NCI-H748 (cell line): ENCODE measurements at regions not wholly inside any gene's neighbourhood (a gene's known extent, or its start where the extent isn't known, plus 50 kb on each side); places are given as distances from the start of the nearest gene placed in this dataset.

Experiments
- DNase-seq: peaks from one replicate; lab custom pipeline; 2025; ENCODE audit not compliant: unreplicated experiment; lab: John Stamatoyannopoulos, UW

DNA sequence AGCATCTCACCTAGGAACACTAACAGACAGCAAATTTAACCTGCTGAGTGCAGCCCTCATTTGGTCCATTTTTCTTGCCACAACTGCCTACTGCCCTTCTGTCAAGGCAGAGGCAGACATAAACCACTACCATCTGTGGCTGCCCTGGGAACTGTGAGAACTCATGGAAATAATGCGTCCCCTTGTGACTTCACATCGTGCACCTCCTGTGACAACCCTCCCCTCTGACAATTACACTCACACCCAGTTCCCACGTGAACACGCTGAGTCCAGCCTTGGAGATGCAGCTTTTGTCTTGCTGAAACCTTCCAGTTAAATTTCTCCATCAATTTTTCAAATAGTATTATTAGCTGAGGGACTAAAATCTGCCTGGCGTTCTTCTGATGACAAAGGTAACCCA, 193.1 kb upstream of the KLF14 start:
- DNase-seq: no peak

DNA sequence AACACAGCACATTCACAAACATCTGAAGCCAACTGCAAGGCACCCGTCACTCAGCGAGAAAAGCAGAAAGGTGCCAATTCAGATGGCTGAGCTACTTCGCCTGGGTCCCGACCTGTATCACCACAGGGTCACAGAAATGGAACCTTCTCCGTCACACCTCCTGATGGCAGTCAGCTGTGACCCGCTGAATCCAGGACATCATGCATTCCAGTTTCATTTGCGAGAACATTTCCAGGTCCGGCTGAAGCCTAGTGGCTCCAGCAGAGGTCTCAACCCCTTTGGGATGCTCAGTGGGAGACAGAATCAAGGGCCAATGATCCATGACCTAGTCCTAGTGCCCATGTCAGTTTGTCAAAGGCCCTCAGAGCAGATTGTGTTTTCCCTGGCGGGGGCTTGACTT, 193.6 kb upstream of the KLF14 start:
- no peak for DNase-seq

DNA sequence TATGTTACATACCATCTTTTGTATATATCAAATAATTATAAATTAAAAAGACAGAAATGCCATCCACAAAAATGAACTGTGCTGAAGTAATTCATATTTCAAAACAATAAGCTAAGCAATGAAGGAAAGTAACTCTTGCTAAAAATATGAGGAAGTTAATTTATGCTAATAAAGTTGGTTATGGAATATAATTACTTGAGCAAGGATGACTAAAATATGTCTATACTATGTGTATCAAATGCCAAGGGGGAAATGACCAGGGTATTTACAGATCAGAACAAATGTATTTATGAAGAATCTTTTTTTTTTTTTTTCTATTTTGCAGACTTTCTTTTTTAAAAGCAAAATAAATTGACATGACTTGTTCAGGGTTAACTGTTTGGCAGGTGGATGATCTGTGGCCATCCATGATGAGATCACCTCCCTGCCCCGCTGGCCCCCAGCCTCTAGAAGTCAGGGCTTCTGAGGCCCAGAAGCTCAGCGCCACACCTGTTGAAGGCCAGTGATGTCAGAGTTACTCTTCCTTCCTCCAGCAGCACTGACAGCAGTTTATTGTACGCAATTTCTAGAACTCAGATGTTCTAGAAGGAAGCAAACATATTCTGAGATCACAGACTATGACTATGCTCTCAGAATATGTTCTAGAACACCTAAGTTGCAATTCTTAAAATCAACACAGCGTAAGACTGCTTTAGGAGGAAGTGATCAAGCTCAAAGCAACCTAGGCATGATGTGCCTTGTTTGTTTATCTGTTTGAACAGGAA, 196.1 kb upstream of the KLF14 start:
- DNase-seq: no peak

DNA sequence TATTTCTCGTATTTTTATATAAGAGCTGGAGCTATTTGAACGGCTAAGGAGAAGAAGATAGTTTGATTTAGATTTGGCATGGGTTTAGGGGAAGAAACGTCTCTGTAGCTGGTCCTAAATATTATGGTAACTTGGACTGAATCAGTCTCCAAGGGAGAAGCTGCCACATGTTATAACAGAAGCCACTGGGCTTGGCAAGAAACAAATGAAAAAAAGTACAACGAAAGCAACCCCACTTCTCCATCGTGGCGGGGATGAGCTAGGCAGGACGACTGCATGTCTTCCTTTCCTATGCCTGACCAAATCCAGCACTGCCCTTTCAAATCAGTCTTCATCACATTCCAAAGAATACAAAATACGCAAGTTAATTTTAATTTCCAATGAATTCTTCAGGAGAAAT, 196.7 kb upstream of the KLF14 start:
- no peak for DNase-seq

DNA sequence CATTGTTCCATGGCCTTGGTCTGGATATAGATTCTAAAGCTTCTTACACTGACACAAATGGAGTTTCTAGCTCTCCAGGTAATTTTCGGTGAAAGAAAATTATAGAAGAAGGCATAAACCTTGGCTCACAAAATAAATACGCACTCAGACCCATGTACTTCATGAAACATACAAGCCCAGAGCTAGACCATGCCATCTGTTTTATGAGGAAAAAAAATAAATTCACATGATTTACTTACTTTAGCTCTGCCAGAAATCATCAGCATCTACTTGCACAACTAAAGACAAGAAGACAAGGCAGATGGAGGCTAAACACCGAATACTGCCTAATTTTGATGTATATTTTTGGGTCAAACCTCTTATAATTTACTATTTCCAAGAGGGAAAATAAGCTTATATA, 197.4 kb upstream of the KLF14 start:
- no peak for DNase-seq

DNA sequence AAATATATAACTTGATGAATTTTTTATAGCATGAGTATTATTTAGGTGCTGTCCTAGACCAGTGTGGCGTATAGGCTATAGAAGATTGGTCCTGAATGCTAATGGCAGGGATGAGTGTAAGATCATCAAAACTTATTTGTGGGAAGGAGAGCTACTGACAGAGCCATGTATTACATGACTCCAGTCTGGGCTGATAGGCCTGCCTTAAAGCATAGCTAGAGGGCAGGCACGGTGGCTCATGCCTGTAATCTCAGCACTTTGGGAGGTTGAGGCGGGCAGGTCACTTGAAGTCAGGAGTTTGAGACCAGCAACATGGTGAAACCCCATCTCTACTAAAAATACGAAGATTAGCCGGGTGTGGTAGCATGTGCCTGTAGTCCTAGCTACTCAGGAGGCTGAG, 198.1 kb upstream of the KLF14 start:
- no peak for DNase-seq

DNA sequence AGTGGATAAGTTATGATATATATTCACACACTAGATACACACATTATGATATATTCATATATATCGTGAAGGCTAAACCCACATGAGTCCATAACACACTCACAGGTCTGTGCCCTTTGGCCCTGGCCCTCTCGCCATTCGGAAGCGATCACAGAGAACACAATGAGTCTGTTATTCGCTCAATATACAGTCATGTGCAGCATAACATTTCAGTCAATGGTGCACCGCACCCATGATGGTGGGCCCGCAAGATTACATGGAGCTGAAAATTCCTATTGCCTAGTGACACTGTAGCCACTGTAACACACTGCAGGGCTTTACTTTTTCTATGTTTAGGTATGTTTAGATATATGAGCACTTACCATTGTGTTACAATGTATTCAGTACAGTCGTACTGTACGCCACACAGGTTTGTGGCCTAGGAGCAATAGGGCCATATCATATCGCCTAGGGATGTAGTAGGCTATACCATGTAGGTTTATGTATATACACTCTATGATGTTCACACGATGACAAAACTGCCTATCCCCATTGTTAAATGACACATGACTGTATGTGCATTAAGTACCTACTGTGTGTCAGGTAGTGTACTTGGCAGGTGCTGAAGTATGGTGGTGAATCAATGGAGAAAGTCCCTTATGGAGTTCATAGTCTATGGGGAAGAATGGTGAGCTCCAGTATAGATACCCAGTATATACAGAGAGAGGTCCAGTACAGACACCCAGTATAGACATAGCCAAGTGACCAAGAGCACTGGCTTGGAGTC, 198.8 kb upstream of the KLF14 start:
- no peak for DNase-seq

DNA sequence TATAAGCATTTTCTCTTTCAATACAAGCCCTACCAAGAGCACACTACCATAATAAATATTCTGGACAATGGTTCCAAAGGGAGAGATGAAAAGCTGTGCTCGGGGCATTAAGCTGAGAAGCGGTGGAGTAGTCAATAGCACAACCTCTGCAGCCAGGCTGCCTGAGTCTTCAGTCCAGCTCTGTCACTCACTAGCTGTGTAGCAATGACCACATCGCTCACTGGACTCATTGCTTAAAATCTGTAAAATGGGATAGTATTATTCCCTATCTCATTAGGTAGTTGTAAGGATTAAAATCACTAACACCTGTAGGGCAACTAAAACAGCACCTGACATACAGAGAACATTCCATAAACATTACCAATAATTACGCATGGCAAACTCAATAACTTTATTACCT, 199.9 kb upstream of the KLF14 start:
- no peak for DNase-seq

DNA sequence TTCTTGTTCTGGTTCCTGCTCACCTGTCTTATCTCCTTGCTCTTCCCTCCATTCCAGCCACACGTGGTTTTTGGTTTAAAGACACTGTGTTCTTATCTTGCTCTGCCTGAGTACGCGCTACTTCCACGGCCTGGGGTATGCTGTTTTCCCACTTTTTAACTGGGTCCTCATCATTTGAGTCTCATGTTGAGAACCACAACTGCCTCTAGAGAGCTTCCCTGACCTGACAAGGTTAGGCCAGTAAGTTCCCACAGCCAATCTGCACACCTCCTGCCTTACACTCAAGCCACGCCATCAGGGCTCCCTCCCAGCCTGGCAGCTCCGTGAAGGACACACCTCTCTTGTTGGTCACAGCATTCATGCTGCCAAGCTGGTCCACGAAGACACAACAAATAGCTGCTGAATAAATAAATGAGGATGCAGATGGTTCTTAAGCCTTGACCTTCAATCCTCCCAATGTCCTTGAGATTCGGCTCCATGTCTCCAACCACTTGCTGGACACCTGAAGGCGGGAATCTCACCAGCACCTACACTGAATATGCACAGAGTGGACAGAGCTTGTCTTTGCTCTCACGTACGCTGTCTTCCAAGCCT, 201.7 kb upstream of the KLF14 start:
- no peak for DNase-seq

DNA sequence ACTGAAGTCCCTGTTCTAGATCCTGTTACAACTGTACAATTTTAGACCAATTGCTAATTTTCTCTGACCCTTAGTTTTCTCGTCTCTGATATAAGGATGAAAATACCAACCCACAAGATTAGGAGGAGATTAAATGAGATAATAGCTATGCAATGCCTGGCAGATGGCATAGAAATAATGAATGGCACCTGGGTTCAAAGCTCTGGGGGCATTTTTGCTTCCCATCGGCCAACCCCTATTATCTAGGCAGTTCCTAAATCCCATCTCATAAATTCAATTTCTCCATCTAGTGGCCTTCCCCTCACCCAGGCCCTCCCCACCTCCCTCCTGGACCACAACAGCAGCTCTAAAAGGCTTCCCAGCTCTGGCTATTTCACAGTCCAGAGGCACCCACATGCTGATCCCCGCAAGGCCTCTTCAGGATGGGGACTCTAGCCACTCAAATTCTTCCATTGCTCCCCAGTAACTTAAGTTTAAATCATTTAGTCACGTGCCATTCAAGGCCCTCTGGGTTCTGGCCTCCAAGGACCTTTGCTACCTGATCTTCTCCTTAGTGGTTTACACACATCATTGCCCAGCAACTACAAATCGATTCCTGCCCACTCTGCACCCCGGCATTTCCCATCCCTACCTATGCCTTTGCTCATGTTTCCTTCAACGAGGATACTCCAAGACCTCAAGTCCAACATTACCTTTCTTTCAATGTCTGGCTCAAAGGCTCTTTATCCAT, 202.4 kb upstream of the KLF14 start:
- DNase-seq: no peak

DNA sequence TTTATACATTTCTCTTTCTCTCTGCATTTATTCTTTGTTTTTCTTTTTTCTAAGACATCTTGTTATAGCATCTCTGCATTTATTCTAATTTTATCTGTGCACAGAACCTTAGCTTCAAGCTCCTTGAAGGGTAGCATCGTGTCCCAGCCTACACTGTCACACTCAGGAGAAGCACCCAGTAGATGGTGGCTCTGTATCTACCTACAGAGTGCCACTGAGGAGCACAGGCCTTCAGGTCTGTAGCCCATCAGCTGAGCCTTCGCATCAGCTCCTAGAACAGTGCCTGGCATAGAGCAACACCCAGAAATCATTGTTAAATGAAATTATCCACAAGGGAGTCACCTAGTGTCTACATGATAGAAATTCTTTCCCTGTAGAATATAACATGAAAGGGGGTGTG, 203.0 kb upstream of the KLF14 start:
- DNase-seq: no peak

DNA sequence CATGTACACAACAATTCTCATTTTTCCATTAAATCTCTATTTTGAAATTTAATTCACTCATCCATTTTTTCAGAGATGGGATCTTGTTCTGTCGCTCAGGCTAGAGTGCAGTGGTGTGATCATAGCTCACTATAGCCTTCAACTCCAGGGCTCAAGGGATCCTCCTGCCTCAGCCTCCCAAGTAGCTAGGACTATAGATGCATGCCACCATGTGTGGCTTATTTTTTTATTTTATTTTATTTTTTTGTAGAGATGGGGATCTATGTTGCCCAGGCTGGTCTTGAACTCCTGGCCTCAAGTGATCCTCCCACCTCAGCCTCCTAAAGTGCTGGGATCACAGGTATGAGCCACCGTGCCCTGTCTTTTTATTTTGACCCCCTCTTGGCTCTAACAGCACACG, 203.8 kb upstream of the KLF14 start:
- no peak for DNase-seq

DNA sequence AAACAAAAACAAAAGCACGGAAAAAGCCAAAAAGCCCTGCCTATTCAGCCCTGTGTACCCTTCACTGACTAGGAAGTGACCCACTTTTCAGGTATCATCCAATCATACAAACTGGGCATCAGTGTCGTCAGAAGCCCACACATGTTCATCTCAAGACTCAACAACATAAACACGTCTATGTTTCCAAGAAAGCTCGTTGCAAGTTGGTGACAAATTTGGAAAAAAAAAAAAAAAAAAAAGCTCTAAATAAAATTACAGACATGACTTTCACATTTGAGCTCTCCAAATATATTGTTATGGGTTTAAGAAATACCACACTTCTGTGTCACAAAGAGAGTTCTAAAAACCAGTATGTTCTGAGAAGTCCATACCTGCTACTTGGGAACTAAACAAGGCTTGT, 204.7 kb upstream of the KLF14 start:
- no peak for DNase-seq

DNA sequence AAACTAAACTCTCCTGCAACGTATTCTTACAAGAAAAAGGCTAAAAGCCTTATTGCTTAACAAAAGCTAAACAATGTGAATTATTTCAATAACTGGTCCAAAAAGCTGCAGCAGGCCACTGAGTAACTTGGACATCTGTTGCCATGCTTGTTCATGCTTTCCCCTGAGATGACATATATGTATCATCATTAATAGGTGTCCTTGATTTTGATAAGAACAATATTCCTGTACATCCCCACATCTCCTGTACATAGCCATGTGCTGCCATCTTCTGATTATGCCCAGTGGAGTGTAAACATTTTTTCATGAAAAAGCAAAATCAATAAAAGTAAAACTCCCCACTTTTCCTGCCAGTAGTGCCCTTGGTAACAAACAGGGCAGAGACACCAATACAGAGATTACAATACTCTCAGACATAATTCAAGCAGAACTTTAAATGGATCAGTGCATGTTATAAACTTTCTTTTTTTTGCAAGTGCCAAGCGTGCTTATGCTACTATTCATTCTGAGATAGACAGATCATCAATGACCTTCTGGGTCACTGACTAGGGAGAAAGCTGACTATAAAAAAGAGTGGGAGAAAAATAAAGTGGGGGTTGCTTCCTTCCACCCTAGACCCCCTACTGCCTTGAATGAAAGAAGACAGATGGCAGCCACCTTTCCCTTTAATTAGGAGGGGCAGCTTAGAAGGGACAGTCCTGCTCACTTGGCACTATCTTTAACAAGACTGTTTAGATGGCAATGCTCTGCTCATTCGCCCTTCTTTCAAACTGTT, 205.5 kb upstream of the KLF14 start:
- no peak for DNase-seq

DNA sequence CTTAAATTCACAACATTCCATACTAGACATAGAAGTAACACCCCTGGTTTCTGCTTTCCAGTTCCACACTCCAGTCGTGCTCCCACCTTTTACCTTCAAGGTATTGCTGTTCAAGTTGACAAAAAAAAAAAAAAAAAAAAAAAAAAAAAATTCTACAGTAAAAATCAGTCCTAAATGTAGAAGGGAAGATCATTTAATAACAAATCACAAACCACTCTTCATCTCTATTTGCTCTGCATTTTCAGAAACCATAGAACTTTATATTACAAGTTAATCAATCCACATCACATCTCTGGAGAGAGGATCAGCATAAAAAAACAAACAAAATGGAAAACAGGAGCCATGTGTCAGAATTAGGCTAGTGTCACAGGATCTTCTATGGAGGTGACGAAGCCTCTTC, 206.3 kb upstream of the KLF14 start:
- DNase-seq: no peak

DNA sequence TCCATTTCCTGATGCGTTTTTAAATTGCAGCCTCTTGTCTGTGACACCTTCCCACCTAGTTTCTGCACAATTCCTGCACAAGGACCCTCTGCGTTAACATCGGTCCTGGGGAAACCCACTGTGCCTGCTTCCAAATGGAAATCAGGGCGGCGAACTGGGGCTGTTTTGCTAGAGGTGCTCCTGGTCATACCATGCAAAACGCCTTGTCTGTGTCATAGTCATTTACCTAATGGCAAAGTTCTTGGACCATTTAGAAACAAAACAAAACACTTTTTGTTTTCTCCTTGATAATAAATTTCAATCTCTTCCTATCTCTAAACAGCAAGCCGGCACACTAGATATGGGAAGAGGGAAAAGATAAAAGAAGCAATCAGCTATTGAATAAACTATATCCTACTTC, 206.9 kb upstream of the KLF14 start:
- DNase-seq: no peak

DNA sequence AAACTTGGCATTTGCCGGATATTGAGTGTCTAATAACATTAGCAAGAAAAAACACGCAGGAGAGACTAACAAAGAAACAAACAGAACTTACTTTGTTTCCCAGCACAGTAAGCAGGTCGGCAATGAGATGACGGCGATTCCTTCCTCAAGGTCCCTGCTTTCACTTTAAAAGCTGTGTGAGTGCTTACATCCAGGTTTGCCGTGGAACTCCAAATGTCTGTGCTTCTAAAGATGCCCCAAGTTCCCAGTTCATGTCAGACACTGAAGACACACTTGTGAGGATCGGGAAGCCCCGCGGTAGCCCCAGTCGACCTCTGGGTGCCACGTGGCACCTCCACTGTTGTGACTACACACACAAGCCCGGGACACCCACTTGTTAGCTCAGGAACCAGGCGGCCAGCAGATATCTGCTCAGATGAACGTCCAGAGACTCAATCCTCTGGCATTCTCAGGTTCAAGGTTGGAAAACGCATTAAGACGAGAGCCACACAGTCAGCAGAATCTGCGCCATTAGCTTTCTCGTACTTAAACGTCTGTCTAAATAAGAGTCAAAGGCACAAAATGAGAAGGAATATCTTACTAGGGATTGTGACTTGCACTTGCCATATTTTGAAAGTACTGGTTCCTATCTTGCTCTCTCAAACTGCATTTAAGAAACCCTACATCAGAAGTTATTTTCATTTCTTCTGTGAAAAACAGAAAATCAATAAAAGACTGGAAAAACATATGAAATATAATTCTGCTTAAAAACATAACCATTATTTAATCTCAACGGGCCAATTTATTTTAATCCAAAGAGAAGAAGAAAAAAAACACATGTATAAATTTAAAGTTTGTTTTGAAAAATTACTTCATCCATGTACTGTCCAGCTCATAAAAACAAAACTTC, 207.6 kb upstream of the KLF14 start:
- peak; percentile 41 for DNase-seq

DNA sequence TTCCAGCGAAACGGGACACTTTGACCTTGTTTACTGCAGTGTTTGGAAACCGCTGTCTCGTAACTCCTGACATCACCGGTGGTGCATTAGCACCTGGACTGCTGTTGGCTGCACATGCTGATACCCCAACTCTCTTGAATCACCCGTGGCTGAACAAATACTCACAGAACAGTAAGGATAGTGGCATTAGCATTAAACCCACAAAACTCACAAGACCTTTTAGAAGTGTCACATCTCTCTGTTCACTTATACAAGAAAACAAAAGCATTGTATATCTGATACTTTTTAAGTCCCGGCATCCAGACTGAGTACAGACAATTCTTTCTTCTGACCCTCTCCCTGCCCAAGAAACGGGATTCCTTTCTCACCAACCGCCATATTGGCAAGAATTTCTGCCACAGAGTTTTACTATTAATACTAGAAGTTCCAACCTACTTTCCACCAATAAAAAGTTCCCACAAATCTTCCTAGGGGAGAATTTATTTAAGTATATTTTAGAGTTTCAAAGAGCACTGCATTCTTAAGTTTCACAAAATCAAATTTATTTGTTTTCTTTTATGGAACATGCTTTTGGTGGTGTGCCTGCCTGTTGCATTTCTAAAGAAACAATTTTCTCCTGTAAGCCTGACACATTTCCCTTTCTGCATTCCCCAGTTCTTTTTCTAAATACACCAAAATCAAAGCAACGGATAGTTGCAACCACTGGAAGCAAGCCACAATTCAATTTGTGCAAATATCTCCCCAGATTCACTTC, 208.4 kb upstream of the KLF14 start:
- DNase-seq: peak; percentile 32

DNA sequence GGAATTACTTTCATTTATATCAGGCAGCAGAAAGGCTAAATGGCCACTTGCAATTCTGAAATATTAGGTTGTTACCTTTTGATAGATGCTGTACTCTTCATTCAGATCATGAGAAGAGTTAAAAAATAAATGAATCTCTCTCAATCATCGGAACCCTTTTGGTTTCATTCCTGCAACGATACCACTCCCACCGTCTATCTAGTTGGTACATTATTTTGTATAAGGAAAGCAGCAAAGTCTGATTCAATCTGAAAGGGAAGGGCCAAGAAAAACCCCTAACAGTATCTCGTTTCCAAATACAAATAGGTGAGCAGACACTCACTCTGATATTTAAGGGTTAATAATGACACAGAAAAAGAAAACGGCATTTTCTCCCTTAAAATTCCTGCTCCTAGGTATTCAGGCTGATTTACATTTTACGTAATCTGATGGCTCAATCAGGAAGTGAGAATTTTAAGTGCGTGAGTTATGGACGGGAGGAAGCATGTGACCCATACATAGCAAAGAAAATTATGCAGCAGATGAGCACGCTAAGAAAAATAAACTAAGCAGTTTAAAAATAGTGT, 209.4 kb upstream of the KLF14 start:
- peak; percentile 49 for DNase-seq
